HG03354 (cell line): ENCODE measurements at regions not wholly inside any gene's neighbourhood (a gene's known extent, or its start where the extent isn't known, plus 50 kb on each side); places are given as distances from the start of the nearest gene placed in this dataset.

Source experiments
- ATAC-seq: cut with Tn5 transposase; IDR thresholded peaks from one replicate; pipeline ENCODE4 v1.9.1; 2021; ENCODE audit warnings: mild to moderate bottlenecking; ENCODE audit not compliant: unreplicated experiment, poor library complexity, severe bottlenecking

DNA sequence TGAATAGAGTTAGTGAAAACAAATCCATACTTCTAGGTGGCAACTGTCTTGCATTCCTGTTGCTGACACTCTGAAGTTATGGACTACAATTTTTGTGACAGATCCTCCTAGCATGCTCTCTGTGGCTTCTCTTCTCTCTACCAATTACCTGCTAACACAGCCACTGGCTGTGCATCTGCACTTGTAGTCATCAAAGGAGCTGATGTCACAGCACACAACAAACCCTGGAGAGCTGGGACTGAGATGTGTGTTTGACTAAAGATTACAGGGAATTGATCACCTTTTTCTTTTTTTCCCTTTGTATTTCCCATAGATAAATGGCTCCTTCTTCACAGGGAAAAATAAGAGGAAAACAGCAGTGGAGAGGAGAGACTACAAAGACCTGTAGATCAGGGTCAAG lies 278.4 kb upstream of the CCDC54 start:
- ATAC-seq = no peak

DNA sequence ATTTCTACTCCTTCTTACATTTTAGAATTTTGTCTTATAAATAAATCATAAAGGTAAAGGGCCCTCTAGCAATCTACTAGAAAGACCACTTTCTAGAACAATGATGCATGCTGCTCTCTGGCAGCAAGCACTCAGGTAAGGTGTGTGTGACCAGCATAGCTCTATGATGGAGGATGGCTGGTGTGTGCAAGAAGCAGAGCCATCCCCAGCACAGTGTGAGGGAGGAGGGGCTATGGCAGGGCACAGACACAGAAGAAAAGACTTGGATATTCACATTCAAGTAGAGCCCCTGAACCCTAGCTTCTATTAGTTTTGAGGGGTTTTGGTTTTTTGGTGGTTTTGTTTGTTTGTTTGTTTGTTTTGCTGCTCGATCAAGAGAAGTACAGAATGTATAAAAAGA lies 277.1 kb upstream of the CCDC54 start:
- ATAC-seq = no peak

DNA sequence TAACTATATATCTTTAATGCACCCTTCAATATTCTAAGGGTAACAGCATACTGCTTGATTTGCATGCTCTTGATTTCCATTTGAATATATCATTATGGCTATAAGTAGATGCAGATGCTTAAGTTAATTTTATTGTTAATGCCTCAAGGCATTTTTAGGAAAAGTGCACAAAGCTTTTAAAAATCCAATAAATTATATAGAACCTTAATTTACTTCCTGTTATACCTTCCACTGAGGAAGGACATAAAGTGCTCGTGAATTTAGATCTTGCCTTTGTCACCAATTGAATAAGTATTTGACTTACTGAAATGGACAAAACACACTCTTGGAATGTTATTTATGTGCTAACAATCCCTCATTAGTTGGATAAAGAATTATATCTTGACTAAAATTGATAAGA lies 276.7 kb upstream of the CCDC54 start:
- ATAC-seq = no peak

DNA sequence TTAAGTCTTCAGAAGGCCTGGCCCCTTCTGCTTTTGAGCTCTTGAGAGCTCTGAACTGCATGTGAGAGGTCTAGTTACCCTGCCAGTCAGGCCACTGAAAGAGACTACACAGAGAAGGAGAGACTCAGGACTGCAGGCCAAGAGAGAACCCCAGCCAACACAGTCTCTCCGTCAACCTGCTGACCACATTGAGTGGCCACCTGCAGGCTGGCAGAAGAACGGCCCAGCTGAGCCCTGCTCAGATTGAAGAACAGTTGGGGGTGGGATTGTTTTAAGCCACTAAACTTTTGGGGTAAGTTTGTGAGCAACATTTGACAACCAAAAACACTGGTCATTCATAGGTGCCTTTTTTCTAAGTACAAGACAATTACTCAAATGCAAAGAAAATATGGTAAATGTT lies 273.5 kb upstream of the CCDC54 start:
- ATAC-seq = no peak

DNA sequence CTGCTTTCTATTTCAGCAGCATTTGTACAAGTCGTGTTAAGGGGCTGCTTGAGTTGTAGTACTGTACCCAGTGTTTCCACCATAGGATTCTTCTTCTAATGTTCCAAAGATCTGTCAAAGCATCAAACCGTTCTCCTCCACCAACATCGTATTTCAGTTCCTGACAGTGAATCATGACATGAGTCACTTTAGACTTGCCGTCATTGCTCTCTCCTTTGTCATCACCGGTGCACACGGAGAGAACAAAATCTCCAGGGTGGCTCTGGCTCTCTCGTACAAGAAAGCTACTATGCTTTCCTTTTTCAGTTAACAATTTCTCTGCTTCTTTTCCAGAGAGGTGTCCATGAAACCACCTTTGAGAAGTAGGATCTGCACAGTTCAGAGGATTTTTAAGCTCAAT lies 270.9 kb upstream of the CCDC54 start:
- ATAC-seq = no peak

DNA sequence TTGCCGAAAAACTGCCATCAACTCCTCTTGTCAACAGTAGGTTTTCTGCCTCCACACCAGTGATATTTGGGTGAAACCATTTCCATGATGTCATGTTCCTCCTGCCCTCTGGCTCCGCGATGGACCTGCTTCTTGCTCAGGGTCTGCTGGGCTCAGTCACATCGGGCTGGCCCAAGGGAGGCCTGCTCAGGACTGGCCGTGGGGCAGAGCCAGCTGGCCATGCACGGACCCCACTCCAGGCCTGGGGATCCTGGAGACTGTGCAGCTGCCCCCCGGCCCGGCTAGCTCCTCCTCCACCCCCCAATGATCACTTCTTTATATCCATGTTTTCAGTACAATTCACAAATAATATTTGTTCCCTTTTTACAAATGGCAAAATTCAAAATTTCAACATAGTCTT lies 270.3 kb upstream of the CCDC54 start:
- ATAC-seq = no peak

DNA sequence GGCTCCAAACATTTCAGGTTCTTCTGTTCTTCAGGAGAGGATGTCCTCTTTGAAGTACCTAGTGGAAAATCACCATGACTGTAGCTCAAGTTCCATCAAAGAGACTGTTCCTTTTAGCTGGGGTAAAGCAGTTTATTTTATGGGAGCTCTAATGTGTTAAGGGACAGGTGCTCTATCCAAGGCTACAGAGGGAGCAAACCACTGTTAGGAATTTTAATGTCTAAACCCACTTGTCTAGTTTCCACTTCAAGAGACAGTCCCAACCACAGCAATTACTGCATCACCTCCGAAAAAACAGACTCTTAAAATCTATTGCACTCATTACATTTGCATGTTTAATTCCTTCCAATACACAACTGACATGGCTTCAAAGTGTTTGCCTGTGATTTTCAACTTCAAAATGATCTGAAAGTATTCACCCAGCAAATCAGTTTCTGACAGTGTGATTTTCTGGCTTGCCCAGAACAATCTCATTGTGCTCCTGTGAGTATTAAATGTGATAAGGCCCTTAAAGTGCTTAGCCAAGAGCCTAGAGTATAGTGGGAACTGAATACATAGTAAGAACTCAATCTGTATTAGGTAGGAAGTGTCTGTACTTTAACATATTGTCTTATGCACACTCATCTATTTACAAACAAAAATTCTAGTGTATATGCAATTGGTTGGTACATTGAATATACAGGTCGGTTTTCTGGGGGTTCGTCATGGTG lies 266.5 kb upstream of the CCDC54 start:
- ATAC-seq = no peak

DNA sequence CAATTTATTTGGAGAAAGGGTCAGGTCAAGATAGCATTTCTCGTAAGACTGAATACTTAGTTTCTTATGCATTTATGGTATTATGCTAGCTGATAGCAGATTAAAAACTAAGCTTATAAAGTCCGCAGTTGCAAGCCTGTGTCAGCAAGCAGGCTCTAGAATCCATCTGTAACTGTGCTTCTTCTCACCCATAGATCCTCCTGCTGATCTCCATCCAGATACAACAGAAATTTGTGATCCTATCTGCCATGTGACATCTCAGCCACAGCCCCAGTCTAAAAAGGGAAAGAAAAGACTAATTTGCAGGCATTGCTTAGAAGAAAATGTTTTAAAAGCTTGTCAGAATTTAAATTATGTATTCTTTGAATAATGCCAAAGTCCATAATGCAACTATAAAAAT lies 265.4 kb upstream of the CCDC54 start:
- ATAC-seq = no peak

DNA sequence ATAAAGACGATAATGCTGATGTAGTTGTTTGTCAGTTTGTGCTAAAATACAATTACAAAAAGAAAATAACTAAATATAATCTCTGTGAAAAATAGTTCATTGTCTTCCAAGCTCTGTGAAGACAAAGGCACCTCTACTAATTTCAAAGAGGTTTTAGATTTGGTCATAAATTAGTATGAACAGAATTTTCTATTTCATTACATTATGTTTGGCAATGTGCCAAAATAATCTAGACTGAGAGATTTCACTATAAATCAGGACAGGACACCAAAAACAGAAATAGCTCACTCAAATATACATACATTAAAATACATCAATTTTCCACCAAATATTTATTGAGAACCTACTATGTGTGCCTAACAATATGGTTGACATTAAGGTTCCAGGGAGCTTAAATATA lies 264.9 kb upstream of the CCDC54 start:
- ATAC-seq = no peak

DNA sequence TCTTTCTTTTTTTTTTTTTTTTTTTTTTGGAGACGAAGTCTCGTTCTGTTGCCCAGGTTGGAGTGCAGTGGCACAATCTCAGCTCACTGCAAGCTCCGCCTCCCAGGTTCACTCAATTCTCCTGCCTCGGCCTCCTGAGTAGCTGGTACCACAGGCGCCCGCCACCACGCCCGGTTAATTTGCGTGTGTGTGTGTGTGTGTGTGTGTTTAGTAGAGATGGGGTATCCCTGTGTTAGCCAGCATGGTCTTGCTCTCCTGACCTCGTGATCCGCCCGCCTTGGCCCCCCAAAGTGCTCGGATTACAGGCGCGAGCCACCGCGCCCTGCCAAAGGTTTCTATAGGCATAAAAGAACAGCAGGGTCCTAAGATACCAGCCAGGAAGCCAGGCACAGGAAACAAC lies 261.0 kb upstream of the CCDC54 start:
- ATAC-seq = no peak

DNA sequence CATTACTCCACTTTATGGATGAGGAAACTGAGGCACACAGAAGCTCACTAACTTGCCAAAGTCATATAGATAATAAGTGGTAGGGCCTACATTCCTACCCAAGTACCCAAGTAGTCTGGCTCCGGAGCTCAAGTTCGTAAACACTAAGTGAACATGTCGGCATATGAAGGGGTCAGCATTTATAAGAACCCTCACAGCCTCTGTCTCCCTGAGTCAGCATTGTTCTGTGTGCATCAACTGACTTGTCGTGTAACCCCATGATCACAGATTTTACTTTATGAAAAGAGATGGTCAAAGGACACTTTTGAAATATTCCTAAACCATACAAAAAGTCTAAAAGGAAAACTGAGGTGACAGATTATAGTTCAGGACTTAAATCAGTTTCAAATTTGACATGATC lies 260.1 kb upstream of the CCDC54 start:
- no peak for ATAC-seq

DNA sequence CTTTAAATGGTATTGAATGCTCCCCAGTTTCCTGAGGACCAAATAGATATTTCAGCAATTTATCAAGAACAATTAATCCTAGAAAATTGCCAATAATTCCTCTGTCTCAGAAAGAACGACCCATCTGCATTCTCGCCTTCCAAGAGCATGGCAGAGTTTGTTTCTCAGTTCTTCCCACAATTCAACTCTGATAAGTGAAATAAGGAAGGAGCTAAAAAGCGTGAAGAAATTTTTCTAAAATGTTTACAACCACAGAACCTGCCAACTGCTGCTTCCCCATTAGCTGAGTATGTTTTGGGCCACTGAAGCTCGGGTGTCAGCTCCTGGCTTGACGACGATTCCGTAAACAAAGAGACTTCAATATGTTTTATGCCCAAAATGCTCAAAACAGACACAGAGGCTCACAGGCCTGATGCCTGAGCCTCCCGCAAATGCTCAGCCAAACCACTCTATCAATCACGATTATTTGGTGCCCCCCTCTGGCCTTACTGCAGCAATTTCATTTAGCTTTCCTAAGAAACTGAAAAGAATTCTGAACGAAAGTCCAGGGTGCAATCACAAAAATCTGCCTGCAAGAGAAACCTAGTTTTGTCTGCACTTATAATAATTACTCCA lies 259.2 kb upstream of the CCDC54 start:
- no peak for ATAC-seq

DNA sequence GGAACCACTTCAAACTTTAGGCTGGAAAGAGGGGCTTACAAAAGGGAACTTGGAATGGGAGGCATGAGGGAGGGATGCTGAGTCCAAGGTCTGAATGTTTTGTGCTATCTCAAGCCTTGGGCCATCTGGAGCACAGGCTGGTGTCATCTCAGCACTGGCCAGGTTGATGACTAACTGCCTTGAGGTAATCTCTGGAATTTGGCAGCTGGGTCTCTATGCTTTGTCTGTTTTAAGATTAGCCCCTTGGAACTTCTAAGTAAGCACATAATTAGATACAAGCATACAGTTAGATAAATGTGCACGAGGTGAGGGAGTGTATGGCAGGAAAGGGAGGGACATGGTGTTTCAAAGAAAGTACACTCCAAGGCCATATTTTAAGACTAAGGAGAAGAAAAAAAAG lies 252.4 kb upstream of the CCDC54 start:
- ATAC-seq = no peak

DNA sequence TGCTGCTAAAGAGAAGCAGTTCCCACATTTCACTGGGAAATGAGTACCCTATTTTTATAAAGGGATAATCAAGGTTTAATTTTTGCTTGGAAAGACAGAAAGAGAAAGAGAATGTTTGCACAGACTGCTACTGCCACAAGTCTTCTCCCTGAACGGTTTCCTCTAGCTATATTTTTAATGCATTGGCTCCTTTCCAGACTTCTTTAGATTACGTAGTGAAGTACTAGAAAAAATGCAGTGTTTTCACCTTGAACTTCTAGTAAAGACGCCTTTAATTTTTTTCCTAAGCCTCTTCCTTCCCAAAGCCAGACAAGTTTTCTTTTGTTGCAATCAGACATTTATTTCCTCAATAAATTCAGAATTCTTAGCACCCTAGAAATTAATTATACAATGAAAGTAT lies 248.3 kb upstream of the CCDC54 start:
- ATAC-seq = no peak

DNA sequence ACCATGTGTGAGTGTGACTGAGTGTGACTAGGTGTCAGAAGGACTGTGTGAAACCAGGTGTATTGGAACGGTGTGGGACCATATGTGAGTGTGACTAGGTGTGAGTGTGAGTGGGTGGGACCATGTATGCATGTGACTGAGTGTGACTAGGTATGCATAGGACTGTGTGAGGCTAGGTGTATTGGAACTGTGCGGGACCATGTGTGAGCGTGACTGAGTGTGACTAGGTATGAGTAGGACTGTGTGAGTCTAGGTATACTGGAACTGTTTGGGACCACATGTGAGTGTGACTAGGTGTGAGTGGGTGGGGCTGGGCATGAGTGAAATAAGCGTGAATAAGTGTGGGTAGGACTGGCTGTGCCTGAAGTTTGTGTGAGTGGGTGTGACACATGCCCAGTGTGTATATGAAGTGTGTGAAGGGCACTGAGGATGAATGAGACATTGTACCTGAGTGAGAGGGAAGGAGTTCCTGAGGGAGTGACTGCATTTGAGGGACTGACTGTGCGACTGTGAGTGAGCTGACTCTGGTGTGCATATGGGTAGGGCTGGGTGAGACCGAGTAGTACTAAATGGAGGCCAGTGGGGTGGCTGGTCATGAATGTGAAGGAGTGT lies 247.0 kb upstream of the CCDC54 start:
- no peak for ATAC-seq

DNA sequence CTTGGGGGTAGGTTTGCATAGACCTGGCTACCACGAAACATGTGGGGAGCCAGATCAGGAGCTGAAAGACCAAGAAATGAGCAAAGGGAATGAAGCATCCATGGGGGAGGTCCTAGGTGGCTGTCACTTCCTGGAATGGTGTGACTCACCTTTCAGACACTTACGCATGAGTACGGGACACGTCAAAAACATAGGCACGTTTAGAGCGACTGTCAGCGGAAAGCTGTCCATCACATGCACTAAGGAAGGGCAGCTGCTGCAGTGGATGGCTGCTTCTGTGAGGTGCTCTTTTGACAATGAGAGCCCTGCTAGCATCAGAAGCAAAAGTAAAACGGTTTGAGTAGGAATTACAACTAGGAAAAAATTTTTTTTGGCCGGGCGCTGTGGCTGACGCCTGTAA lies 244.6 kb upstream of the CCDC54 start:
- no peak for ATAC-seq

DNA sequence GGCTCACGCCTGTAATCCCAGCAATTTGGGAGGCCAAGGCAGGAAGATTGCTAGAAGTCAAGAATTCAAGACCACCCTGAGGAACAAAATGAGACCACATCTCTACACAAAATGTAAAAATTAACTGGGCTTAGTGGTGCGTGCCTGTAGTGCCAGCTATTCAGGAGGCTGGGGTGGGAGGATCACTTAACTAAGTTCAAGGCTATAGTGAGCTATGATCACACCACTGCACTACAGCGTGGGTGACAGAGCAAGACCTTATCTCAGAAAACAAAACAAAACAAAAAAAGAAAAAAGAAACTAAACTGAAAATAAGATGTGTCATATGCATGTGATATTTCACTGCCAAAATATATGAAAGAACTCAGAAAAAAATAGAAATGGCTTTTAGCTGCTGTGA lies 243.3 kb upstream of the CCDC54 start:
- ATAC-seq = no peak

DNA sequence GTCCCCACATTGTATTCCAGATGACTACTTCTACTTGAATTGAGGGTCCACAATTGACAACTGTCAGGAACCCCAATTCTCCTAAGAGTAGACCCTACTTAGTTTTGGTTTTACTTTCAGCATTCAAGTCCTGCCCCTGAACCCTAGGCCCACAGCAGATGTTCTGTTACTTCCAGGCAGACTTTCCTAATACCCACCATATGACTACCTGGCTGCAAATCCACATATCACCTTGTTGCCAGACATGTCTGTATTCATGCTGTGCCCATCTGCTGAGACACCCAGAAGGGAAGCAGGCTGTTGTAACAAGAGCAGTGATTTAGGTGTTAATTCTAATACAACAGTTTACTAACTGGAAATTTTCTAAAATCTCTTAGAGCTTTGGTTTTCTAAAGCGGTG lies 235.1 kb upstream of the CCDC54 start:
- no peak for ATAC-seq

DNA sequence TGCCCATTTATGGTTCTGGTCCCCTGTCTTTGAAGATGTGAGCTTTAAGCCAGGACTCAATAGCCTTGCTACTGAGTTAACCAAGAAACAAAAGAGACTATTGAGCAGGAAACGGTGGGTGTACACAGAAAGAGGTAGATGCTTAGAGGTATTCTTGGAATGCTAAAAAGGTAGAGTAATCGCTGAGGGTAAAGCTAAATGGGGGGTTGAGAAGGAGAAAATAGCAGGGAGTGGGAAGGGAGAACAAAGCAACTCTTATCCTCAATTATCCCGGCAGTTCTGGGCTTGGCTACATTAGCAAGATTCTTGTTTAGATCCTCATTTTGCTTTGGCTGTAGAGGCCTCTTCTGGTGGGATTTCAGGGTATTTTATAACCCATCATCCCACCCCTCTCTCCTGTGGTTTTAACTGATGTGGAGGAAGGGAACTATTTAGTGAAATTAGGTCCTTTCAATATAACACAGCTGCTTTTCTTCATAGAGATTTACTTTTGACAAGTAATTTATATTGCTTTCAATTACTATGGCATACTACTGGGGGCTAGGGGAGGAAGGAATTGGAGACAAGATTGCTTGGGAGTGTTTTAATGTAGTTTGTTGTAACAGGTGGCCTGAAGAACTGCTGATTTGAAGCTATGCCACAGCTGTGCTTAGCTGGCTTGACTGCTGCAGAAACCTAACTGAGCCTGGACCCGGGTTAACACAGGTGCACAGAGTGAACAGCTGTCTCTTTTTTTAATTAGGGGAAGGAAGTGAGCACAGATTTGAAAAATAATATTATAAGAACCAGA lies 234.3 kb upstream of the CCDC54 start:
- no peak for ATAC-seq

DNA sequence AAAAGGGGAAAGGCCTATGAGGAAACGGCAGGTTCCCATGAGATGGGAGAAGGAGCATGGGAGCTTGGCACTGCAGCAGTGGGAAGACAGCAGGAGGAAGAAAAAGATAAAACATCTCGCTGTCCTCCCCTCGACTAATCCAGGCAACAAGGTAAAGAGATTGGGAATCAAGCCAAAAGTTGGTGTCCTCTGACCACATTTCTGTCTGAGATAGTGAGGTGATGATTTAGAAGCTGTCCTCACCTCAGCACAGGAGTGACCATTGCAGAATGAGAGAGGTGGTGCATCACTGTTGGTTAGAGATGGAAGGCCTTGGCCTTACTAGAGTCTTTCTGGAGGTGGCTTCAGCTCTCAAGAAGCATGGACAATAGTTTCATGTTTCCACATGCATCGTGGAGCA lies 226.6 kb upstream of the CCDC54 start:
- ATAC-seq = no peak

DNA sequence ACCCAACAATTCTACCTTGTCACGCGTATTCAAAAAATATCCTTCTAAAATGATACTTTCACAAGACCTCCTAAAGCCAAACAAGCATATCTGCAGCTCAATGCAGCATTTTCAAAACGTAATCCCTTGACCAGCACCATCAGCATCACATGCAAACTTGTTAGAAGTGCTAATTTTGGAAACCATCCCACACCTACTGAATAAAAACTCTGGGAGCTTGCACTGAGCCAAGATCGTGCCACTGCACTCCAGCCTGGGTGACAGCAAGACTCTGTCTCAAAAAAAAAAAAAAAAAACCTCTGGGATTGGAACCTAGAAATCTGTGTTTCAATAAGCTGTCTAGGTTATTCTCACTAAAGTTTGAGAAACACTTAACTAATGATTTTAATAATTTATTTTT lies 223.3 kb upstream of the CCDC54 start:
- no peak for ATAC-seq
